Anterior cingulate cortex (tissue), 58 donors: ENCODE measurements at regions not wholly inside any gene's neighbourhood (a gene's known extent, or its start where the extent isn't known, plus 50 kb on each side); places are given as distances from the start of the nearest gene placed in this dataset.

Experiments
- DNase-seq, 58 donors: peaks; one replicate each; lab custom pipeline; 2025; lab: John Stamatoyannopoulos, UW

GRCh38 chr20:61173961-61174725, 77.9 kb upstream of the CDH4 start:
- no peak for DNase-seq

- no peak for DNase-seq
Observed at GRCh38 chr20:61176874-61177273, 75.2 kb upstream of the CDH4 start.

GRCh38 chr20:61178551-61179071, 73.5 kb upstream of the CDH4 start:
- no peak for DNase-seq

GRCh38 chr20:61184194-61184593, 67.9 kb upstream of the CDH4 start:
- DNase-seq, result no peak

- DNase-seq, result no peak
Observed at GRCh38 chr20:61185181-61185580, 66.9 kb upstream of the CDH4 start.

GRCh38 chr20:61185841-61186601, 66.0 kb upstream of the CDH4 start:
- no peak for DNase-seq

- no peak for DNase-seq
Observed at GRCh38 chr20:61186771-61187472, 65.1 kb upstream of the CDH4 start.

- no peak for DNase-seq
Observed at GRCh38 chr20:61189534-61189933, 62.5 kb upstream of the CDH4 start.

- no peak for DNase-seq
Observed at GRCh38 chr20:61191096-61191495, 61.0 kb upstream of the CDH4 start.

GRCh38 chr20:61192337-61192950, 59.6 kb upstream of the CDH4 start:
- no peak for DNase-seq

- DNase-seq, result no peak
Observed at GRCh38 chr20:61193164-61193563, 58.9 kb upstream of the CDH4 start.
